Testis (tissue), 2 donors: ENCODE measurements at regions not wholly inside any gene's neighbourhood (a gene's known extent, or its start where the extent isn't known, plus 50 kb on each side); places are given as distances from the start of the nearest gene placed in this dataset.

Experiments
- POLR2A ChIP-seq: fragments of 450-650 bp; IDR thresholded peaks from one replicate; pipeline ENCODE4 v1.6.1; 2017; ENCODE audit warnings: antibody characterized with exemption, mild to moderate bottlenecking, moderate library complexity
- TF ChIP-seq, protein P1 (sequence below), 3 experiments: fragments of 450-650 bp in 2 of 3; fragments of 200-600 bp in 1 of 3; sonication (generic) in 1 of 3; IDR thresholded peaks; one replicate each; pipeline ENCODE4 v1.5.1; 2016 to 2019; ENCODE audit warnings: antibody characterized with exemption in 3 of 3, mild to moderate bottlenecking in 2 of 3, moderate library complexity in 1 of 3

DNA sequence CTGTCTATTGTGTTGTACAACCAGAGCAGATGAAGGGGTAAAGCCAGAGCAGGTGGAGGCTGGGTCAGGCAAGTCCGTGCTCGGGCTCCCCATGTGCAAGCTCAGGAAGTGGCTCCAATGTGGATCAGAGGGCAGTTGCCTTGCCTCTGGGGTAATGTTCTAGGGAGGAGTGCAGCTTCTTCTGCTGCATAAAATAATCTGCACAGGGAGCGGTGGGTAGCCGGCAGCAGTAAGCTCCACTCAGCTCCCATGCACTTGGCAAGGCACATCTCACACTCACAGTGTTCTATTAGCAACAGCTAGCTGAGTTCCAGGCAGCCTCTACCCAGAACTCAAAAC is 565.3 kb upstream of the SLITRK1 start:
- TF ChIP-seq POLR2A = no peak
- TF ChIP-seq, protein P1, sequence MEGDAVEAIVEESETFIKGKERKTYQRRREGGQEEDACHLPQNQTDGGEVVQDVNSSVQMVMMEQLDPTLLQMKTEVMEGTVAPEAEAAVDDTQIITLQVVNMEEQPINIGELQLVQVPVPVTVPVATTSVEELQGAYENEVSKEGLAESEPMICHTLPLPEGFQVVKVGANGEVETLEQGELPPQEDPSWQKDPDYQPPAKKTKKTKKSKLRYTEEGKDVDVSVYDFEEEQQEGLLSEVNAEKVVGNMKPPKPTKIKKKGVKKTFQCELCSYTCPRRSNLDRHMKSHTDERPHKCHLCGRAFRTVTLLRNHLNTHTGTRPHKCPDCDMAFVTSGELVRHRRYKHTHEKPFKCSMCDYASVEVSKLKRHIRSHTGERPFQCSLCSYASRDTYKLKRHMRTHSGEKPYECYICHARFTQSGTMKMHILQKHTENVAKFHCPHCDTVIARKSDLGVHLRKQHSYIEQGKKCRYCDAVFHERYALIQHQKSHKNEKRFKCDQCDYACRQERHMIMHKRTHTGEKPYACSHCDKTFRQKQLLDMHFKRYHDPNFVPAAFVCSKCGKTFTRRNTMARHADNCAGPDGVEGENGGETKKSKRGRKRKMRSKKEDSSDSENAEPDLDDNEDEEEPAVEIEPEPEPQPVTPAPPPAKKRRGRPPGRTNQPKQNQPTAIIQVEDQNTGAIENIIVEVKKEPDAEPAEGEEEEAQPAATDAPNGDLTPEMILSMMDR (IDR thresholded peaks at IDR 0.05) = no peak
